Brain microvascular endothelial cell (primary cell): ENCODE measurements at regions not wholly inside any gene's neighbourhood (a gene's known extent, or its start where the extent isn't known, plus 50 kb on each side); places are given as distances from the start of the nearest gene placed in this dataset.

Experiments
- DNase-seq: peaks from one replicate; pipeline ENCODE4 v3.0.0-alpha.2; 2020
- H3K27ac ChIP-seq: fragments of 250-450 bp; sonication (Bioruptor Pico); 2 replicates; pipeline ENCODE4 v1.5.1; 2020; ENCODE audit warnings: mild to moderate bottlenecking, moderate library complexity
- H3K27me3 ChIP-seq: fragments of 250-450 bp; sonication (Bioruptor Pico); replicated peaks from 2 replicates; pipeline ENCODE4 v1.5.1; 2020; ENCODE audit warnings: mild to moderate bottlenecking
- H3K36me3 ChIP-seq: fragments of 250-450 bp; sonication (Bioruptor Pico); replicated peaks from 2 replicates; pipeline ENCODE4 v1.5.1; 2020; ENCODE audit warnings: mild to moderate bottlenecking
- H3K4me3 ChIP-seq: 2 replicates; pipeline ENCODE4 v1.5.1; 2011; ENCODE audit warnings: low read depth, mild to moderate bottlenecking, control low read depth, low read length, moderate library complexity
- CTCF ChIP-seq: IDR thresholded peaks from 2 replicates; pipeline ENCODE4 v1.5.1; 2011; ENCODE audit warnings: low read depth, mild to moderate bottlenecking, moderate library complexity, low read length, control low read depth, inconsistent platforms; ENCODE audit errors: missing control alignments
- in situ Hi-C: cut with HindIII; loops from 2 replicates; pipeline ENCODE4 v1.10.0; 2017; ENCODE audit warnings: low sequenced_read_pairs, low pct_ligation_motif_present

- Histone ChIP-seq H3K27me3 (no peaks in the 10 kb centered on the region), H3K36me3 (no peaks in the 10 kb centered on the region), H3K4me3 (no peak overlapping the region), H3K27ac (no peak overlapping the region)
- no peak for TF ChIP-seq CTCF
- no peak for DNase-seq
- in situ Hi-C loops, result no loop called here
These were observed 174.6 kb downstream of the CCDC71L start for GRCh38 chr7:106486331-106486730.

- H3K36me3 ChIP-seq, result no peaks in the 10 kb centered on the region
- no peak overlapping the region for H3K27ac ChIP-seq
- no peak for TF ChIP-seq CTCF
- in situ Hi-C loops, result no loop called here
- no peak overlapping the region for H3K4me3 ChIP-seq
- no peaks in the 10 kb centered on the region for H3K27me3 ChIP-seq
- no peak for DNase-seq
These were observed 175.0 kb downstream of the CCDC71L start for GRCh38 chr7:106485919-106486318.

- in situ Hi-C loops, result no loop called here
- H3K36me3 ChIP-seq, result no peaks in the 10 kb centered on the region
- H3K27me3 ChIP-seq, result no peaks in the 10 kb centered on the region
- no peak for TF ChIP-seq CTCF
- no peak overlapping the region for H3K4me3 ChIP-seq
- no peak overlapping the region for H3K27ac ChIP-seq
- peak; percentile 3 for DNase-seq
These were observed 175.9 kb downstream of the CCDC71L start for GRCh38 chr7:106485031-106485551.

GRCh38 chr7:106484562-106484961, 176.4 kb downstream of the CCDC71L start:
- in situ Hi-C loops, result no loop called here
- TF ChIP-seq CTCF, result no peak
- H3K36me3 ChIP-seq, result no peaks in the 10 kb centered on the region
- no peak for DNase-seq
- no peak overlapping the region for H3K4me3 ChIP-seq
- H3K27me3 ChIP-seq, result no peaks in the 10 kb centered on the region
- H3K27ac ChIP-seq, result no peak overlapping the region

- no peak overlapping the region for H3K4me3 ChIP-seq
- no peak for DNase-seq
These were observed 178.9 kb downstream of the CCDC71L start for GRCh38 chr7:106482091-106482490.

More at GRCh38 chr7:106482091-106482490, 178.9 kb downstream of the CCDC71L start:
- Histone ChIP-seq H3K27ac (no peak overlapping the region), H3K36me3 (no peaks in the 10 kb centered on the region), H3K27me3 (no peaks in the 10 kb centered on the region)
- TF ChIP-seq CTCF, result no peak
- in situ Hi-C loops, result no loop called here
